A673 (cell line): ENCODE measurements at regions not wholly inside any gene's neighbourhood (a gene's known extent, or its start where the extent isn't known, plus 50 kb on each side); places are given as distances from the start of the nearest gene placed in this dataset.

Source experiments
- CTCF ChIP-seq: fragments of 300-800, 200-600 bp; sonication (generic); conservative IDR thresholded peaks from 2 replicates; pipeline ENCODE4 v1.5.1; 2017; ENCODE audit warnings: low read depth, mild to moderate bottlenecking, antibody characterized with exemption, low read length, moderate library complexity, mixed read lengths
- EZH2 ChIP-seq: fragments of 200-600 bp; sonication (generic); IDR thresholded peaks from 2 replicates; pipeline ENCODE4 v1.6.1; 2017; ENCODE audit warnings: borderline replicate concordance, low read depth, mild to moderate bottlenecking, mixed read lengths, antibody characterized with exemption, low read length; ENCODE audit not compliant: poor library complexity, severe bottlenecking

GRCh38 chr5:118068886-118069285, 919.5 kb downstream of the DTWD2 start:
- TF ChIP-seq CTCF (no peak), EZH2 (no peak)
